ENCODE measurements at regions not wholly inside any gene's neighbourhood (a gene's known extent, or its start where the extent isn't known, plus 50 kb on each side); places are given as distances from the start of the nearest gene placed in this dataset.
"Not testable (repeated sequence)": the region's sequence is repeated elsewhere in the genome, so short reads cannot be mapped to it uniquely, and the experiment has no call there.

DNA sequence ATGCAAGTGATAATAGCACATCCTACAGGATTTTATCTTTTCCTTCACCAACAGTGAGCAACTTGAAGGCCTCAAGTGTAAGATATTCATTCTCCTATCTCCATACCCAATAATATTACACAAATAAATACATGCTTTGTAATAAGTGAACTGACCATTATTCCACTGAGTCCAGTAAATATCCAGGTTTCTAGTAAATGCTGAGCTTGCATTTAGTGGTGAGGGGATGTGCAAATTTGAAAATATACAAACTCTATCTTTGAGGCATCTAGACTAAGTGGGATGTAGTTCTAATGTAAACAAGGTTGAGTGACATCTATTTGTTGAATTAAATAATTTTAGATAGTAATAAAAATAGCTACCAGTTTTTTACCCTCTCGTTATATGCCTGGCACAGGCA, 587.6 kb upstream of the IL12A start:
- DNase-seq: no peak

DNA sequence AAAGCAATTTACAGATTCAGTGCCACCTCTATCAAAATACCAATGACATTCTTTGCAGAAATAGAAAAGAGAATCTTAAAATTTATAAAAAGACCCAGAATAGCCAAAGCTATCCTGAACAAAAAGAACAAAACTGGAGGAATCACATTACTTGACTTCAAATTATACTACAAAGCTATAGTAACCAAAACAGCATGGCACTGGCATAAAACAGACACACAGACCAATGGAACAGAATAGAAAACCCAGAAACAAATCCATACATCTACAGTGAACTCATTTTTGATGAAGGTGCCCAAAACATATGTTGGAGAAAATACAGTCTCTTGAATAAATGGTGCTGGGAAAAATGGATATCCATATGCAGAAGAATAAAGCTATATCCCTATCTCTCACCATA, 578.9 kb upstream of the IL12A start:
- DNase-seq: not testable (repeated sequence)

DNA sequence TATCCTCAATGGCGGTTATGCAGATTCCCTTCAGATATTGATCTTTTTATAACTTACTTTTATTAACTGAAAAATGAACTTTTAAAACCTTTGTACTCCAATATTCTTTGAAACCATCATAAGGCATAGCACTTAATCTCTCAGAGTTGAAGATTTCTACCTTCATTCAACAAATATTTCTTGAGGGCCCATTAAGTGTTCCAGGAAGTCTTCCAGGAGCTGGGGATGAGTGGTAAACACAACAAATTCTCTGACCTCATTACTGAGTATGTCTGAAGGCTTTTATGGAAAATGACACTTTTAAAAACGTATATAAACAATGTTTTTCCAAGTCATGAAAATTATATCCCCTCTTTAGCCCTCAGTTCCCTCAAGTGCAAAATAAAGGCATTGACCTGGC, 575.3 kb upstream of the IL12A start:
- DNase-seq: no peak

DNA sequence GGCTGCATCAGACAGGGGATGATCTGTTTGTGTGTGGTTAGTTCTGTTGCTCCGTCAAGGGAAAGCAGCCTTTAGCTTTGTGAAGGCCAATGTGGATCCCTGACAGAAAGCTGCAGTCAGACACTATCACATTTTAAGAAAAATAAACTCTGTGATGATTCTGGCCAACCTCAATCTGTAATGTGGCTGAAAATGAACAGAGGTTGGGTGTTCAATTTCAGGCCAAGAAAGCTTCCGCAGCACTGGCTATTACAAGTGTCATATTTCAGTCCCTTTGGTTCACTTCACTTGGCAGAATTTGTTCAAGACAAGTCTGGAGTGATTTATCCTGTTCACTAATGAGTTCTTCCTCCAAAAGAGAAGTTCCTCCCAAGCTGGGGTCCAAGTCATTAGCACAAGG, 571.8 kb upstream of the IL12A start:
- peak; percentile 51 for DNase-seq

DNA sequence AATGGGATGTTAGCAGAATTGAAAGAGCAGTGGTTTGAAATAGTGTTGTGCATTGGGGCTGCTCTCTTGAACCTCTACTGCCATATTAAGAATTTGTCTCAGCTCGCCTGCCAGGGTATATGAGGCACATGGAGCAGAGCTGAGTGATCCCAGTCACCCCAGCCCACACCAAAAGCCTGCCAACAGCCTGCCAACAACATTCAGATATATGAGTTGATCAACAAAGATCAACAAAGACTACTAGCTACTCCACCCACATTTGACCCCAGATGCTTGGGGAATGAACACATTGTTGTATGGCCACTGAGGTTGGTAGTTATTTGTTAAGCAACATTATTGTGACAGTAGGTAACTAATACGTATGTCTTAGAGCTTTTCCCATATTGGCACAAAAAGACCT, 570.9 kb upstream of the IL12A start:
- DNase-seq: no peak

DNA sequence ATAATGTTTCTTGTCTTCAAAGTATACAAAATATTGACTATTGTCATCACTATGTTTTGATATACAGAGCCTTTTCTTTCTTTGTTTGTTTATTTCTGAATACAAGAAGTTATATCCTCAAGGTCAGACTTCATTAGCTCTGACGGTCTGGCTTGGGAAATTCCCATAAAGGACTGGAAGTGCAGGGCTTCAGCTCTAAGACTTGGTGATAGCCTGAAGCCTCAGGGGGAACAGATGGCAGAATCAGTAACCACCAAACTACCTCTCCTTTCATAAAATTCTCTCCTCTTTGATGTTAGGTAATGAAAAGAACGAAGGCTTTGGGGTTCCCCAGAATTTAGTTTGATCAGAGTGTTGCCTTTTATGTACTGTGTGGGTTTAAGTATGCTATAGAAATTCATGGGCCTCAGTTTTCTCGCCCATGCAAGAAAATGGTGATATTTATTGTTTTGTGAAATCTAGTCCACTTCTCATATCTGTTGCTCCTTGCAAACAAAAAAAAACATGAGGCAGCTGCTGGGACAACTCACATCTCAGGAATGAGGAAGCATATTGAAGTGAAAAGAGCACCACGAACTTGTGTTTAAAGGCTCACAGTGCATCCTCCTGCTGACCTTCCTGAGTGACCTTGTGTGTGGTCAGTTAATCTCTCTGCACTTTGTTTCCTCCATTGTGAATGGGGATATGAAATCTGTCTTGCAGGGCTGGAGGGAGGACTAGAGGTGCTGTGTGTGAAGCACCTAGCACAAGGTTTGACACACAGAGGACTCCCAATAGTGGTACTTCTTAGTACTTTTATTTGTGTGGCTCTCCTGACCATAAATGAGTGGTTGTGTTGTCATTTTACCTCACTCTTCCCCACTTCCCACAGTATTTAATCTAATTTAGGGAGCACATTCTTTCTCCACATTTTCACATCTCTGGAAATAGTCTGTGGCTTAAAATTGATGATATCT, 569.8 kb upstream of the IL12A start:
- DNase-seq: no peak

DNA sequence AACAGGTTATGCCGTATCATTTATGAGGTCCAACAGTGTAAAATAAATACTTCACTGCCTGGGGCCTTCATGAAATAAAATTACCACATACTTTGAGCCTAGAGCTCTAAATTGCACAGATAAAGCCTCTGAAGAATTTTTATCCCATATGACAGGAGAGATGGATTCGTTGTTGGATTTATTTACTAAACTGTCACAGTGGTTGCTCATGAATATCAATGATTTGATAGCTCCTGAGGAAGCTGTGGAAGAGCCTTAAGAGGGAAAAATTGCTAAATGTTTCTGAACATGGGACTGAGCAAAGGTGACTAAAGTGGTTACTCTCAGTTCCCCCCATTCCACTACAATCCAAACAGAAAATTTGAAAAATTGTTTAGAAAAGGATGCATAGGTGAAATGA, 558.9 kb upstream of the IL12A start:
- no peak for DNase-seq

DNA sequence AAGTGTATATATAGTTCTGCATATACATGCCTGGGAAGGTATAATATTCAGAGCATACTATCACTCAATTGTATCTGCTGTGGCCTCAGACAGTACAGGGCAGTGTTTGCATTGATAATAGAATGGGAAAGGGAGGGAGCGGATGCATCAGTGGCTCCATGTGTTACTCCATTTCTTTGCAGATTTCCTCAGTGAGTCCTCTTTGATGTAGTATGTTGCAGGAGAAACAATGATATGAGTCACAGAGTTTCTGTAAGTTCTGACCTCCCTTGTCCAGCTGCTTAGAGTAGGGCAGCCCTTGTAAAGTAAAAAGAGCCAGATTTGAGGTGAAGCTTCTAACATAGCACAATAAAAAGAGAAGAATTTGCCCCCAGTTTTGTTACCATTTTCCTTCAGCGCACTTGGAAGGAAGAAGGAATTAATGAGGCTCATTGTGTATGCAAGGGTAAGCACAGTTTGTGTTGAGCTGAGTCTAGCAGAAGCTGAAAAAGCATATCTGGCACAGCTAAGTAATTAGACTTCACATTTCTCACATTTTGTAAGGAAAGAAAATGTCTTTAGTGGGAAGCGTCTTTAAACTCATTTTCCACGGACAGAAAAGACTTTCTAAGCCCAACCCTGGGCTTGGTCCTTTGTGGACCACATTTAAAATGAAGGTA, 555.8 kb upstream of the IL12A start:
- no peak for DNase-seq

DNA sequence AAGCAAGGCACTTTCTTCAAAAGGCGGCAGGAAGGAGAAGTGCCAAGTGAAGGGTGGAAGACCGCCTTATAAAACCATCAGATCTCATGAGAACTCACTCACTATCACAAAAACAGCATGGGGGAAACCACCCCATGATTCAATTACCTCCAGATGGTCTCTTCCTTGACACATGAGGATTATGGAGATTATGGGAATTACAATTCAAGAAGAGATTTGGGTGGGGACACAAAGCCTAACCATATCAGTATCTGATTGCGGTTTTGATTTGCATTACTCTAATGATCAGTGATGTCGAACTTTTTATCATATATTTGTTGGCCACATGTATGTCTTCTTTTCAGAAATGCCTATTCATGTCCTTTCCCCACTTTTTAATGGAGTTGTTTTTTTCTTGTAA, 549.3 kb upstream of the IL12A start:
- DNase-seq: no peak

DNA sequence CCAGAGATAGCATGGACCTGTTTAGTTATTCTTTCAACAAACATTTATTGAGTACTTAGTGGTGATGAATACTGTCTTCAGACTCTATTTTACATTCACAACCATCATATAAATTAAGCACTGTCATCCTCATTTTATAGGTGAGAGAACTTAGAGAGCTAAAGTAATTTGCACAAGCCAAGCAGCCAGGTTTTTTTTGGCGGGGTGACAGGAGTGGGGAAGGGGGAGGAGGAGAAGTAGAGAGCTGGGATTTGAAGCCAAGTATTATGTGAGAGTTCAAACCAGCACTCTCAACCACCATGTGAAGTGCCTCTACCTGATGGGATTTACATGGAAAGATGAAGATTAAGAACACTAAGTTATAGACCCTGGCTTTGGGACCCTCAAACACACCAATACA, 547.4 kb upstream of the IL12A start:
- no peak for DNase-seq

DNA sequence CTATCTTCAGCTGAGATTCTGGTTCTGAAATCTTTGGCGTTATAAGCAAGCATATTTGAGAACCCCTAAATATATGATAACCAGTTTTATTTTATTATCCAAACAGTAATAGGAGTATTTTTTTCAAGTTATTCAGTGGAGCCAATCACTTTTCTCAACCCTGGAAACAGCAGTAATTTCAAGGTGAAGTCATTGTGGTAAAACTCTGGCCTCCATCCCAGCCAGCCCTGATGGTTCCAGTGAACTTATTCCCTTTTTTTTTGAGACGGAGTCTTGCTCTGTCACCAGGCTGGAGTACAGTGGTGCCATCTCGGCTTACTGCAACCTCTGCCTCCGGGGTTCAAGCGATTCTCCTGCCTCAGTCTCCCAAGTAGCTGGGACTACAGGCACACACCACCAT, 545.4 kb upstream of the IL12A start:
- DNase-seq: no peak

DNA sequence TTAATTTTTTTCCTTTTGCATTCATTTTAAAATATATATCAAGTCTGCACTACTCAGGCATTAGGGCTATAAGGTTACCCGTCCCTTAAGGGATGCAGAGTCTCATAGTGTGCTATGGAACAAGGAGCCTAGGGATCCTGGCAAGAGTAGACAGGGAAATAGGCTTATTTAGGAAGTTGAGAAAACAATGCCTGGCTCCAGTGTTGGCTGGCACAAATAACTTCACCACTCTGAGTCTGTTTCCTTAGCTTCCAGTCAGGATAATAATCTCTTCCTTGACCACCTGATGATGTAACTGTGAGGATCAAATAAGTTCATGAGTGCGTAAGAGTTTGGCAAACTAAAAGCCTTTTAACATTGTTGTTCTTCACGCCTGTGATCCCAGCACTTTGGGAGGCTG, 540.8 kb upstream of the IL12A start:
- DNase-seq: no peak

DNA sequence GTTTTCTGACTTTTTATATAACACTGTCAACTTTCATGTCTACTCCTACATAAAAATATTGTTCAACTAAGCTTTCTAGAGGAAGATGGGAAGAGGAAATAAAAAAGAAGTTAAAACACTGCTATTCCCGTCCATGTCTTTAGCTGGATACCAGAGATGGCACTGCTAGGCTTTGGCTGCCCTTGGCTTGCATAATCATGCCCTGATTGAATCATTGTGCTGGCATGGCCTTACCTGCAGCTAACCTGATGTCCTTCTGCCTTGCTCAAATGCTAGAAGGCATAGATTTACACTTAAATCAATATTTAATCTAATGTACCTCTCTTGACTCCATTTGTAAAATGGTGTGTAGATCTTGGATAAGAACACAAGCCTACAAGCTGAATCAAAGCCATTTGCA, 539.7 kb upstream of the IL12A start:
- DNase-seq: no peak

DNA sequence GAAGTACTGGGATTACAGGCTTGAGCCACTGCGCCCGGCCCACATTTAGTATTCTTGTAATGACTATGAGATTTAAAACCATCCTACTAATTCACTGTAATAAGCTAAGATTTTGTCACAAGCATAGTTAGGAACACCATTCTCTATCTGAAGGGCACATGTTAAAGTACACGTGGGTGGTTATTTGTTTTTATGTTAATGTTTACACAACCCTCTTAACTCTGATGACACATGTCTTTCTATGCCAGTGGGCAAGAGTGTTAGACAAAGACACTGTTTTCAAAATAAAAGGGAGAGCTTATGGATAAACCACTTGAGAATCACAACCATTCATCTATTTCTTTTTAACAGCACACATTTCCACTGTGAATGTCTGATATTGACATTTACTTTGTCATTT, 537.6 kb upstream of the IL12A start:
- no peak for DNase-seq

DNA sequence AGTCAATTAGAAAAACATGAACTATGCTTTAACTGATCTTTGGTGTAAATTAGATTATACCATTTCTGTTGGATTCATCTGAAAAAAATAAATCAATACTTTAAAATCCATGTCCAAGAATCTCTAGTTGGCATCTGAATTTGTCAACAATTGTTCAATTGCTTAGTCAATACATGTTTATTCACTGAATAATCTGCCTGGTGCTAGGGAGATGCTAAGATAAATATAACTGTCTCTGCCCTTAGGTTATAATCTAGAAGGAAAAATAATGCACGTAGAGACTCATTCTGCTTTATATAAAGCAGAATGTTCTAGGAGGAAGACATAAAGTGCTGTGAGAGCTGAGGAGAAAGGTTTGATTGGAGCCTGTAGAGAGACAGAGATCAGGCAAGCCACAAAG, 537.2 kb upstream of the IL12A start:
- no peak for DNase-seq

DNA sequence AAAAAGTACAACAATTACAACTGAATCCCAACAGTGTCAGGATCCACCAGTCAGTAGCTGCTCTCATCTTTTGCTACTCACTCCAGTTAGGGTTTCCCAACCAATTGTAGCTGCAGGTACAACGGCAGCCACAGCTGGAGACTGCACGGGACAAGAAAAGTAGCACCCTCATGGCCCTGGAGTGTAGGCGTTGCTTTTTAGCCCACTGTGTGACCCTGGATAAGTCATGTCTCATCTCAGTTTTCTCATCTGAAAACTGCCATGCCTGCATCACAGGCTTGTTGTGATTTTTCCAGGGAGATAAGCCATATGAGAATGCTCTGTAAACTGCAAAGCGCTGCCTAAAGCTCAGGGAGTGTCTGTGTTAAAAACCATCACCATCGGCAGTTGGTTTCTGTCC, 535.6 kb upstream of the IL12A start:
- DNase-seq: no peak

DNA sequence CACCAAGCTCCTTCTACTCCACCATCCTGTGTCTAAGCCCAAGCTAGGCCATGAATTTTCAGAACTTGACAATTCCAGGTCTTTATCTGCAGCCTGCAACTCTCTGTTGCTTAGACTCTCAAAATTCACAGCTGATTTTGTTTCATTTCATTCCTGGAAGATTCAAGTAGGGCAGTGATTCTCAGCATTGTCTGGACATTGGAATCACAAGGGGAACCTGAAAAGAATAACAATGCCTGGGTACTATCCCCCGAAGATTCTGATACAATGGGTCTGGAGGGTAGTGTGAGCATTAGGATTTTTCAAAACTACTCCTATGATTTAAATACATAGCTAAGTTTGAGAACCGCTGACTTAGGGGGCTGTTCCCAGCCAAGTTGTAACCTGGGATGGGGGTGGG, 534.7 kb upstream of the IL12A start:
- no peak for DNase-seq

DNA sequence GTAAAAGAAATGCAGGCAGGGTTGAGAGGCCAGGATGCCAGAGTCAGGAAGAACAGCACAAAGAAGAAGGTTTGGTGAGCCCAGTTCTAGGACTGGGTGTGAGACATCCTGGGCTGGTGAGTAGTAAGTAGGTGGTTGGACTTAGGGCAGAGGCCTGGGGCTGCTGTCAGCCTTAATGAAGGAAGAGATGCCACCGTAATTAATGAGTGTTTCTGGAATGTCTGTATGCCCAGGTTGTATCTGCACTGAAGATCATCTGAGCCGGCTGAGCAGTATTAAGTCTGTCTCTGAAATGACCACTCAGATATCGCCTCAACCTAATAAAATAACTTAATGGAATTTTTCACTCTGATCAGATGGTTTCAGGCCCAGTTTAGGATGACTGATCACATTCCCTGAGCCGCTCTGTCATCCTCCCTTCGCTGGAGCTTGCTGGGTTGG, 532.9 kb upstream of the IL12A start:
- DNase-seq: no peak

DNA sequence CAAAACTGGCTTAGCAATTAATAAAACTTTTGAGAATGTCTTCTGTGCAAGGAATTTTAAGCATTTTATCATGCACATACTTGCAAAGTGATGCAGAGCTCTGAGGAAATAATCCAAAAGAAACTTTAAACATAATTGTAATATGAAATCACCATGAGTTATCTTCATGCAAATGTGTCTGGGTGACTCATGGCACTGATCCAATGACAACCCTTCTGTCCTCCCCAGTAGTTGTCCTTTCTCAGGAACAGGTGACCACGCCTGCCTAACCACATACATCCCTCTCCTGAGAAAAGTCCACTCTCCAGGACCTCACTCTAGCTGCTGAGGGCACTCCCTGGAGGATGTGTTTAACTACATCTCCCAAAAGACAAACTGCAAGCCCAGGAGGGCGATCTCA, 530.6 kb upstream of the IL12A start:
- peak; percentile 31 for DNase-seq

DNA sequence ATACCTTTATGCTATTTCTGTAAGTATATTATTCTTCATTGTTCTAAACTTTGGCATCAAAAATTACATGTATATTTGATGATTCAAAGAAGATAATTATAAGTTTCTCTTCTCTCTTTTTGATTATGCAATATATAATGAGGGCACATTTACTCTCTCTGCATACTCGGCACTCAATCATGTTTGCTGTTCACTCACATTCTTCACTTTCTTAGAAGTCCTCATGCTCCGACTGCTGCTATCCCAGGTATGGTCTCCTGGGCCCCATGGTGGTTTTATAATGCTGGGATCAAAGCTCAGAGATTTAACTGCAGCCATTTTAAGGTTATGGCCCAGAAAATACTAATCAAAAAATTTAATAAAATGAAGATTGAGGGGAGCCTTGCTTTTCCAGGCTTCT, 529.7 kb upstream of the IL12A start:
- no peak for DNase-seq

DNA sequence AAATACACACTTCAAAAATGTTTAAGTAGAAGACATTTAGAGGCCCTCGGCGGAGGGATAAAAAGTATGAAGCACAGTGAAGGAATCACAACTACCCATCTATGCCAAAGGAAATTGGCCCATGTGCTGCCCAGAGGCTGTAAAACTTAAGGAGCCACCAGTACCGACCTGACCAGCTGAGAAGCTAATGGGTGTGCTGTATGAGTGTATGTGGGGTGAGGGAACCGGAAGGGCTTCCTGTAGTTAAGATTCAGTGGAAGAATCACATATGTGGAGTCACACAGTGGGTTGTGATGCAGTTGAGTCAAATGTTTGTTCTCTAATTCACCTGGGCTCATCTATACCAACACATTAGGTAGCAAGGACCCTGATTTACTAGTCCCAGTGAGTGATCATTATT, 516.0 kb upstream of the IL12A start:
- DNase-seq: no peak

DNA sequence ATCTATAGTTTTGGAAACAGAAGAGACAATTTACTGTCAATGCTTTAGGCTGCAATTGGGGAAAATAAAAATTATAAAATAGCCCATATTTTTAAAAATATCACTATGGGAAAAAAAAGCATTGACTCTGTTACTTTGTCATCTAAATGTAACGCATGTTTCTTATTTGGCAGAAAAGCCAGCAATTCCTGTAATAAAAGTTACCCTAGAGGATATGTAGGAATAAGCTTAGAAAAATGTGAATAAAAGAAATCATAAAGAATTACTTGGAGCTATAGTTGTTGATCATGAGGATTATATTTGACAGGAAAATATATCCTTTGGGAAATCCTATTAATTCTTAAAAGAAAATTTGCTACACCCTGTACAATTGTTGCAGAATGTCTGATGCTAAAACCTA, 515.4 kb upstream of the IL12A start:
- no peak for DNase-seq

DNA sequence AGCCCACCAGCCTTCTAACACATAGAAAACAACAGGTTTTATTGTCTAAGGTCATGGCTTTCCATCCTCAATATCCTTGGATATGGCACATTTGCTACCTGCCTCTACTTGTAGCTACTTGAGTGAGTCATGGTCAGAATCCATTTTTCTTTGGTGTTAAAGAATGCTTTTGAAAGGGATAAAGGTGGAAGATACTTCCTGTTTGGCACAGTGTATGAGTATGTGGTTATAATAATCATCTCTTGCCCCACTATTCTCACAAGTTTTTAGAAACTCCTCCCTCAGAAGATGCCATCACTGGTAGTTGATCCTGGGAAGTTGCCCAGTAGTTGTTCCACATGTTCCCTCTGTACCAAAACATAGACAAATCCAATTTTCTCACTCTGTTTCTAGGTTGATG, 508.6 kb upstream of the IL12A start:
- DNase-seq: no peak

DNA sequence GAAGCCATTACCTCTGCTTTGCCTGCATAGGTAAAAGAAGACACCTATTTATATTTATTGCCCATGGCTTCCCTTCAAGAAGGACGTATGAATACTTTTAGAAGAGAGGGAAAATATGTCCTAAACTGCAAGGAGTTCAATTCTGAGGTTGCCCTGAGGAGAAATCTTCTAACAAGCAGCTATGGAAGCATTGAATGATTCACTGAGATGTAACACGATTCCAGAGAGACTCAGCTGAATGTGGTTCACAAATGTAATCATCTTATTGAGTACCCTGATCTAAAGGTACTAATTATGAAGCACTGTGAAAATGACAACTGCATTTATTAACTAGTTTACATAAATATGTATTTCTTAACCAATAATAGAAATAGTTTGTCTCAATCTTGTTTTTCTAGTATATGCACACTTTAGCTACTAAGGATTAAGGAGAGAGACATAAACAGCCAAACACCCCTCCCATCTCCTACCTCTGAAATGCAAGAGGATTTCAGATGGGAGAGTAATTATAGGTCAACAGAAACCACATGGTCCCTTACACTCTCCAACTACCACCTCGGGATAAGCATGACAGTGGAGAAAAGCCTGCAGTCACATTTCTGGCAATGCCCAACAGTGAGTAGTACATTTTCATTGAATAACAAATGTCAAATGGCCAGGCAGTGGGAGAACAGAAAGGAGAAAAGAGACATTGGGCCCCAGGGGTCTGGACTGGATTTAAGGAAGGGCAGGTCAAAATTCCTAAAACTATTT, 506.2 kb upstream of the IL12A start:
- no peak for DNase-seq

Data from eye (tissue), 1 donor.